KMS-11 (cell line): ENCODE measurements at regions not wholly inside any gene's neighbourhood (a gene's known extent, or its start where the extent isn't known, plus 50 kb on each side); places are given as distances from the start of the nearest gene placed in this dataset.

ENCODE experiments used
- H2AFZ ChIP-seq: fragments of 200-600 bp; sonication (generic); 2 replicates; pipeline ENCODE4 v1.6.1; 2016; ENCODE audit warnings: antibody characterized with exemption, mixed run types, low read depth
- H3K27ac ChIP-seq: fragments of 200-600 bp; sonication (generic); 2 replicates; pipeline ENCODE4 v1.6.1; 2016; ENCODE audit warnings: mild to moderate bottlenecking, mixed run types
- H3K27me3 ChIP-seq: fragments of 200-600 bp; sonication (generic); 2 replicates; pipeline ENCODE4 v1.6.1; 2017; ENCODE audit warnings: mild to moderate bottlenecking, low read depth, mixed run types, moderate library complexity; ENCODE audit not compliant: insufficient read depth
- H3K36me3 ChIP-seq: fragments of 200-600 bp; sonication (generic); 2 replicates; pipeline ENCODE4 v1.6.1; 2017; ENCODE audit warnings: mild to moderate bottlenecking, mixed run types; ENCODE audit not compliant: insufficient read depth
- H3K4me1 ChIP-seq: fragments of 200-600 bp; sonication (generic); 2 replicates; pipeline ENCODE4 v1.6.1; 2016; ENCODE audit warnings: mild to moderate bottlenecking, low read depth, mixed run types; ENCODE audit not compliant: poor library complexity, severe bottlenecking
- H3K4me2 ChIP-seq: fragments of 200-600 bp; sonication (generic); 2 replicates; pipeline ENCODE4 v1.7.0; 2016; ENCODE audit warnings: mild to moderate bottlenecking, mixed run types
- H3K4me3 ChIP-seq: fragments of 200-600 bp; sonication (generic); IDR thresholded peaks from 2 replicates; pipeline ENCODE4 v1.6.1; 2017; ENCODE audit warnings: low read depth, low read length, mixed read lengths; ENCODE audit not compliant: insufficient read depth
- H3K79me2 ChIP-seq: fragments of 200-600 bp; sonication (generic); 2 replicates; pipeline ENCODE4 v1.6.1; 2016; ENCODE audit warnings: low read depth, mixed run types; ENCODE audit not compliant: insufficient read depth
- H3K9ac ChIP-seq: fragments of 200-600 bp; sonication (generic); 2 replicates; pipeline ENCODE4 v1.6.1; 2016; ENCODE audit warnings: mild to moderate bottlenecking, mixed run types
- H4K20me1 ChIP-seq: fragments of 200-600 bp; sonication (generic); 2 replicates; pipeline ENCODE4 v1.6.1; 2016; ENCODE audit warnings: mild to moderate bottlenecking, mixed run types; ENCODE audit not compliant: insufficient read depth
- TF ChIP-seq, protein P1 (sequence below): fragments of 200-600 bp; sonication (generic); conservative IDR thresholded peaks from 2 replicates; pipeline ENCODE4 v1.6.1; 2017; ENCODE audit warnings: low read depth, mild to moderate bottlenecking, antibody characterized with exemption, low read length, moderate library complexity, mixed read lengths

DNA sequence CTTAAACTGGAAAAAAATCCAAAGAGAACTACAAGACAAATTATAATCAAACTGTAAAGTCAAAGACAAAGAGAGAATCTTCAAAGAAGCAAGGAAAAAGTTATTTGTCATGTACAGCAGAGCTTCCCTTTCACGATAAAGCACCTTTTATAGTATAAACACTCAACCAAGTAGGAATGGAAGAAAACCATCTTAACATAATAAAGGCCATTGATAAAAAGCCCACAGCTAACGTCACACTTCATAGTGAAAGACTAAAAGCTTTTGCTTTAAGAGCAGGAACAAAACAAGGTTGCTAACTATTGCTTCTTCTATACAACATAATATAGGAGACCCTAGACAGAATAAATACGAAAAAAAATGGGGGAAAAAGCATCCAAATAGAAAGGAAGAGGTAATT lies 595.7 kb upstream of the POU3F4 start:
- no peaks in the 10 kb centered on the region for H3K4me1 ChIP-seq
- no peaks in the 10 kb centered on the region for H3K36me3 ChIP-seq
- H3K4me2 ChIP-seq: no peak overlapping the region
- TF ChIP-seq, protein P1, sequence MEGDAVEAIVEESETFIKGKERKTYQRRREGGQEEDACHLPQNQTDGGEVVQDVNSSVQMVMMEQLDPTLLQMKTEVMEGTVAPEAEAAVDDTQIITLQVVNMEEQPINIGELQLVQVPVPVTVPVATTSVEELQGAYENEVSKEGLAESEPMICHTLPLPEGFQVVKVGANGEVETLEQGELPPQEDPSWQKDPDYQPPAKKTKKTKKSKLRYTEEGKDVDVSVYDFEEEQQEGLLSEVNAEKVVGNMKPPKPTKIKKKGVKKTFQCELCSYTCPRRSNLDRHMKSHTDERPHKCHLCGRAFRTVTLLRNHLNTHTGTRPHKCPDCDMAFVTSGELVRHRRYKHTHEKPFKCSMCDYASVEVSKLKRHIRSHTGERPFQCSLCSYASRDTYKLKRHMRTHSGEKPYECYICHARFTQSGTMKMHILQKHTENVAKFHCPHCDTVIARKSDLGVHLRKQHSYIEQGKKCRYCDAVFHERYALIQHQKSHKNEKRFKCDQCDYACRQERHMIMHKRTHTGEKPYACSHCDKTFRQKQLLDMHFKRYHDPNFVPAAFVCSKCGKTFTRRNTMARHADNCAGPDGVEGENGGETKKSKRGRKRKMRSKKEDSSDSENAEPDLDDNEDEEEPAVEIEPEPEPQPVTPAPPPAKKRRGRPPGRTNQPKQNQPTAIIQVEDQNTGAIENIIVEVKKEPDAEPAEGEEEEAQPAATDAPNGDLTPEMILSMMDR: no peak
- H4K20me1 ChIP-seq: no peaks in the 10 kb centered on the region
- no peaks in the 10 kb centered on the region for H3K79me2 ChIP-seq
- H3K27me3 ChIP-seq: no peaks in the 10 kb centered on the region
- no peak overlapping the region for H3K4me3 ChIP-seq
- H3K9ac ChIP-seq: no peak overlapping the region
- no peak overlapping the region for H3K27ac ChIP-seq
- no peak overlapping the region for H2AFZ ChIP-seq

DNA sequence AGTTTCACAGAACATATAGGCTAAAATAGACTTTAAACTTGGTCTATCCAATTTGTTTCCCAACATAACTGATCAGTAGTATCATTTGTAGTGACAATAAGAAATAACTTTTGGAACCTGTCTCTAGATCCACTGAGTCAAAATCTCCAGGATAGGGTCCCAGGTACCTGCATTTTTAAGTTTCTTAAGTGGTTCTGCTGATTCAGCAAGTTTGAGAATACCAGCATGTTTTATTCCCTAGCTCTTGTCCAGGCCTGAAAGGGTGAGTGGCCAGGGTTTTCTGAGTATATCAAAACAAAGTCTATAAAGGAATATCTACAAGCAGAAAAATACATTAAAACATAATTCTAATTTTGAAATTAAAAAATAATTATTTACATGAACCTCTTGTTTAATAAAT lies 573.1 kb upstream of the POU3F4 start:
- Histone ChIP-seq H3K4me1 (no peaks in the 10 kb centered on the region), H3K27ac (no peak overlapping the region), H2AFZ (no peak overlapping the region), H3K79me2 (no peaks in the 10 kb centered on the region), H3K9ac (no peak overlapping the region), H3K4me2 (no peak overlapping the region), H3K27me3 (no peaks in the 10 kb centered on the region), H3K36me3 (no peaks in the 10 kb centered on the region), H4K20me1 (no peaks in the 10 kb centered on the region), H3K4me3 (no peak overlapping the region)
- TF ChIP-seq, protein P1: no peak

DNA sequence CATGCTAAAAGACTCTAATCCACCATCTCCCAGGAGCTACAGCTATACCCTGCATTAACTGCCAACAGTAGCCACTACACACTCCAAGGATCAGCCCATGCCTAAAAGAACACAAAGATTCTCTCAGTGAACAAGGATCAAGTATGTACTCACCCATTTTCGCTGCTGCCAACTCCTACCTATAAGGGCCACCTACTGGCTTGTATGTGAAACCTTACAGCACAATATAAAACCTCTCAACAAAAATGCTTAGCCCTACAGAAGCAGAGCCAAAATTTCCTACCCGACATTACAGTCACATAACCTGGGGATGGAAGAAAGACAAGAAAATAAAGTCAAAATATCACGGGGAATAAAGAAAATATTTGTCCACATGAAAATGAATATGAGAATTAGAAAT lies 562.8 kb upstream of the POU3F4 start:
- no peaks in the 10 kb centered on the region for H3K27me3 ChIP-seq
- no peaks in the 10 kb centered on the region for H3K4me1 ChIP-seq
- no peaks in the 10 kb centered on the region for H3K79me2 ChIP-seq
- no peak overlapping the region for H3K4me2 ChIP-seq
- H3K4me3 ChIP-seq: no peak overlapping the region
- no peak overlapping the region for H3K9ac ChIP-seq
- no peak overlapping the region for H3K27ac ChIP-seq
- no peaks in the 10 kb centered on the region for H4K20me1 ChIP-seq
- TF ChIP-seq, protein P1: no peak
- H3K36me3 ChIP-seq: no peaks in the 10 kb centered on the region
- no peak overlapping the region for H2AFZ ChIP-seq

DNA sequence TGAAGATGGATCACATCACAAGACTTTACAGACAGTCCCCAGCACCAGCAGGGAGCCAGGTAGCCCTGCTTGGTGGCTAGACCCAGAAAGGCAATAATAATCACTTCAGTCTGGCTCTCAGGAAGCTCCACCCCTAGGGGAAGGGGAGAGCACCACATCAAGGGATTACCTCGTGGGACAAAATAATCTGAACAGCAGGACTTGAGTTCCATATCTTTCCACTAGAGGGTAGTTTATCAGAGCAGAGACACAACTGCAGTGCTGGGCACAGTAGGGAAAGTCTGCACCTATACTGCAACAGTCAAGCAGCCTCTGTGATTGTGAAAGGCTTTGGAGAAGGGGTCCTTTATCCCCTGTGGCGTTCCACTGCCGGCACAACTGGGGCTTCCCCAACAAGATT lies 547.0 kb upstream of the POU3F4 start:
- Histone ChIP-seq H3K4me1 (peaks cover 15% of the 10 kb centered on the region), H3K4me2 (no peak overlapping the region), H3K79me2 (no peaks in the 10 kb centered on the region), H3K36me3 (no peaks in the 10 kb centered on the region), H2AFZ (no peak overlapping the region), H4K20me1 (no peaks in the 10 kb centered on the region), H3K4me3 (no peak overlapping the region), H3K27me3 (no peaks in the 10 kb centered on the region), H3K27ac (no peak overlapping the region), H3K9ac (no peak overlapping the region)
- TF ChIP-seq, protein P1: peak; percentile 52; the same call in 1 of the 2 replicates
